LNCaP clone FGC (cell line): ENCODE measurements at regions not wholly inside any gene's neighbourhood (a gene's known extent, or its start where the extent isn't known, plus 50 kb on each side); places are given as distances from the start of the nearest gene placed in this dataset.

ENCODE experiments used
- DNase-seq: peaks from one replicate; pipeline ENCODE4 v3.0.0-alpha.2; 2011; ENCODE audit warnings: low read depth
- H3K4me3 ChIP-seq: 2 replicates; pipeline ENCODE4 v1.5.1; 2011; ENCODE audit warnings: mild to moderate bottlenecking, low read depth, low read length, control low read depth
- TF ChIP-seq, protein P1 (sequence below): IDR thresholded peaks from 2 replicates; pipeline ENCODE4 v1.5.1; 2012; ENCODE audit warnings: mild to moderate bottlenecking; ENCODE audit not compliant: control insufficient read depth, insufficient read depth; ENCODE audit errors: extremely low read depth

- H3K4me3 ChIP-seq, result no peak overlapping the region
- DNase-seq, result no peak
- TF ChIP-seq, protein P1, sequence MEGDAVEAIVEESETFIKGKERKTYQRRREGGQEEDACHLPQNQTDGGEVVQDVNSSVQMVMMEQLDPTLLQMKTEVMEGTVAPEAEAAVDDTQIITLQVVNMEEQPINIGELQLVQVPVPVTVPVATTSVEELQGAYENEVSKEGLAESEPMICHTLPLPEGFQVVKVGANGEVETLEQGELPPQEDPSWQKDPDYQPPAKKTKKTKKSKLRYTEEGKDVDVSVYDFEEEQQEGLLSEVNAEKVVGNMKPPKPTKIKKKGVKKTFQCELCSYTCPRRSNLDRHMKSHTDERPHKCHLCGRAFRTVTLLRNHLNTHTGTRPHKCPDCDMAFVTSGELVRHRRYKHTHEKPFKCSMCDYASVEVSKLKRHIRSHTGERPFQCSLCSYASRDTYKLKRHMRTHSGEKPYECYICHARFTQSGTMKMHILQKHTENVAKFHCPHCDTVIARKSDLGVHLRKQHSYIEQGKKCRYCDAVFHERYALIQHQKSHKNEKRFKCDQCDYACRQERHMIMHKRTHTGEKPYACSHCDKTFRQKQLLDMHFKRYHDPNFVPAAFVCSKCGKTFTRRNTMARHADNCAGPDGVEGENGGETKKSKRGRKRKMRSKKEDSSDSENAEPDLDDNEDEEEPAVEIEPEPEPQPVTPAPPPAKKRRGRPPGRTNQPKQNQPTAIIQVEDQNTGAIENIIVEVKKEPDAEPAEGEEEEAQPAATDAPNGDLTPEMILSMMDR, result no peak
These were observed 537.1 kb upstream of the POM121L12 start for GRCh38 chr7:52498366-52498765.

- TF ChIP-seq, protein P1, result no peak
- no peak overlapping the region for H3K4me3 ChIP-seq
- DNase-seq, result no peak
These were observed 549.2 kb upstream of the POM121L12 start for GRCh38 chr7:52486267-52486666.

- DNase-seq, result no peak
- H3K4me3 ChIP-seq, result no peak overlapping the region
- TF ChIP-seq, protein P1, result no peak
These were observed 553.4 kb upstream of the POM121L12 start for GRCh38 chr7:52482076-52482475.

- TF ChIP-seq, protein P1, result no peak
- DNase-seq, result no peak
- H3K4me3 ChIP-seq, result no peak overlapping the region
These were observed 553.9 kb upstream of the POM121L12 start for GRCh38 chr7:52481571-52481970.

DNA sequence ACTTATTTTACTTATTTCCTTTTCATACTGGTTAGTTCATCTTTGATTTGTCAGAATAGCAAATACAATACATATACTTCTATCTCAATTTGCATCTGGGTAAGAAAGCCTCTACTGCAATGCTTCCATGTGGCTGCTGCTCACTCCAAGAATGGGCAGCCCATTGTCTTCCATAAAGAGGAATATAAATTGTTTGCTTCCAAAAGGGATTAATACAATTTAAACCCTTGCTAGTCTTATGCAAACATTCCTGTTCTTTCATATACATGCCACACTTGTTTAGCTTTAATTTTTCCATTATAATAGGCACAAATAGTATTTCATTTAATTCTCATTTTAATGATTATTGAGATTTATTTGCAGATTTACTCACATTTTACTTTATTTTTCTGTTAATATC is 555.4 kb upstream of the POM121L12 start:
- H3K4me3 ChIP-seq, result no peak overlapping the region
- DNase-seq, result no peak
- TF ChIP-seq, protein P1, result no peak

DNA sequence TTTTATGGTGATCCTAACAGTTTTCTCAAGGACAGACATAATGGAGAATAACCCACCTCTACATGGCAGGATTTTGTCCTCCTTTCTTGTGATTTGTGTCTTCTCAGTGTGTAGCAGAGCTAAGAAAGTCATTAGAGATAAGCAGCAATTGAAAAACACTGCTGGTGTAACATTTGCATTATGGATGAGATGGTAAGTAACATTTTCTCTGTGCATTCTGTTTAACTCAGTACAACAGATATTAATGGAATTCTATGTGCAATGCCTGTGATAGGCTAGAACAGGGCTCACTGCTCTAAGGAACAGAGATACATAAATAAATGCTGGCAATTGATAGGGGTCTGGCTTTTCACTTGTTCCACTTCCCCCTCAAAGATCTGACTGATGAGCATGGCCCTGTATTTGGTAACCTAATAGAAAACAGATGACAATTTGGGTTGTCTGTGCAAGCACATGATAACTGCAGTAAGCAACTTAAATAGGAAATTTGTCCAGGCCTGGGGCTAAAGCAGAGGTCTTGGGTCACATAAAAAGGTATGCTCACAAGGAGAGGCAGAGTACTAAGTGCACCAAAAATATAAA is 560.3 kb upstream of the POM121L12 start:
- DNase-seq, result no peak
- H3K4me3 ChIP-seq, result no peak overlapping the region
- TF ChIP-seq, protein P1, result no peak

DNA sequence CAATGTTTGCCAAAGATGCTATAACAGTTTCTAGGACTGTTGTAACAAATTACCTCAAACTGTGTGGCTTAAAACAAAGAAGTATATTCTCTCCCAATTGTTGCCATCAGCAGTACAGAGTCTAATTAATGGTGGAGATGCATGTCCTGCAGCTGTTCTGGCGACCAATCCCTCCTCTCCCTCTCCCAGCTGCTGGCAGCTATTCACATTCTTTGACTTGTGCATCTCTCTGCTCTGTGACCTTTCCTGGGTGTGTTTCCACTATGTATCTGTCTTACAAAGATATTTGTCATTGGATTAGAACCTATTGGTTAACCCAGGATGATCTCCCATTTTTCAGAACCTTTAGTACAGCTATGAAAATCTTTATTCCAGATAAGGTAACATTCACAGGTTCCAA is 561.7 kb upstream of the POM121L12 start:
- TF ChIP-seq, protein P1, result no peak
- H3K4me3 ChIP-seq, result no peak overlapping the region
- no peak for DNase-seq
